Stimulated activated naive CD8-positive, alpha-beta T cell treated with anti-CD3 and anti-CD28 coated beads, Interleukin-15, amount 100 ng/mL, for 72 hours (primary cell): ENCODE measurements at regions not wholly inside any gene's neighbourhood (a gene's known extent, or its start where the extent isn't known, plus 50 kb on each side); places are given as distances from the start of the nearest gene placed in this dataset.

Experiments used
- ATAC-seq: fragments of 150-1000 bp; cut with Tn5 transposase; 2 replicates; pipeline ENCODE4 v1.10.0; 2021; ENCODE audit warnings: mild to moderate bottlenecking, moderate library complexity
- DNase-seq, 2 donors: peaks; one replicate each; pipeline ENCODE4 v3.0.0; 2021 to 2022
- H3K27ac Mint-ChIP-seq, 2 donors: one replicate each; pipeline ENCODE4 v1.8.0; 2022; ENCODE audit warnings: mild to moderate bottlenecking in 2 of 2, mixed read lengths in 2 of 2, moderate library complexity in 2 of 2
- H3K27me3 Mint-ChIP-seq: one replicate; pipeline ENCODE4 v1.8.0; 2022; ENCODE audit warnings: mixed read lengths
- H3K4me1 Mint-ChIP-seq: one replicate; pipeline ENCODE4 v1.8.0; 2022; ENCODE audit warnings: mild to moderate bottlenecking, mixed read lengths
- H3K4me3 Mint-ChIP-seq, 2 donors: one replicate each; pipeline ENCODE4 v1.8.0; 2022; ENCODE audit warnings: mild to moderate bottlenecking in 2 of 2, mixed read lengths in 2 of 2, moderate library complexity in 1 of 2
- H3K9me3 Mint-ChIP-seq, 2 donors: one replicate each; pipeline ENCODE4 v1.8.0; 2022; ENCODE audit warnings: mixed read lengths in 2 of 2

DNA sequence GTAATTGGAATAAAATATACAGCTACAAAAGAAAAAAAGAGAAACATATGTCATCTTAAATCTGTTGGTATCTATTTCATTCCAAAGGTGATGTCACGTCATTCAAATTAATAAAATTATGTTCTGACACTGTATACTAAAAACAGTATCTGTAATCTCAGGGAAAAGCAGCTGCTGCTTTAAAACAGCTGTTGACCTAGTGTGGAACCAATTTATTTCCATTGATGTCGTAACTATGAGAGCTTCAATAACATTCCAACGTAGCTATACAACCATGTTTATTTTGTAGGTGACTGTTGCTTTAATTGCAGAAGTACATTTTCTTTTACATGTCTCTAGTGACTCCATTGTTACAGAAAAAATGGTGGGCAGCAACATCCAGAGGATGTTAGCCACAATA lies 571.7 kb downstream of the RPS29 start:
- Mint-ChIP-seq H3K27me3 (no peaks in the 10 kb centered on the region), H3K9me3 (no peaks in the 10 kb centered on the region), H3K27ac (no peak overlapping the region), H3K4me3 (no peak overlapping the region), H3K4me1 (no peaks in the 10 kb centered on the region)
- DNase-seq (no peak), ATAC-seq (no peak)

DNA sequence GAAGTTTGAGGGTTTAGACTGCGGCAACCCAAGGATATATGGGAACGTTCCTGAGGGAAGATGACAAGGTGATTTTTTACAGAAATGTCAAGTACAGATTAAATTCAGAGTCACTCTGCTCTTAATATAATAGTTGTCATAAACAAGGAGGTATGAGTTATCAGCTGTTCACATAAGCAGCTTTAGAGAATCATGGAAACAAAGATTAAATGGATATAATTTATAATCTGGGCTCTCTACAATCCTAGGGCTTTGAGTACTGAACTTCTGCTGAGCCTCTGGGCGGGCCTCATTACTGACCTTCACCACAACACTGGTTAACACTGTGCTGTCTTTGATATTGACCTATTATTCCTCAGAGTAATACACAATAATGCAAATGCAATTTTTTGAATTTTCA lies 577.8 kb downstream of the RPS29 start:
- no peaks in the 10 kb centered on the region for H3K27me3 Mint-ChIP-seq
- DNase-seq (no peak), ATAC-seq (no peak)
- H3K27ac Mint-ChIP-seq: no peak overlapping the region
- H3K9me3 Mint-ChIP-seq: no peaks in the 10 kb centered on the region
- no peaks in the 10 kb centered on the region for H3K4me1 Mint-ChIP-seq
- H3K4me3 Mint-ChIP-seq: no peak overlapping the region

- Mint-ChIP-seq H3K9me3 (no peaks in the 10 kb centered on the region), H3K4me3 (no peak overlapping the region), H3K27me3 (no peaks in the 10 kb centered on the region), H3K4me1 (no peaks in the 10 kb centered on the region), H3K27ac (no peak overlapping the region)
- DNase-seq (no peak), ATAC-seq (no peak)
Observed at GRCh38 chr14:48991141-48991540, 595.0 kb downstream of the RPS29 start.

DNA sequence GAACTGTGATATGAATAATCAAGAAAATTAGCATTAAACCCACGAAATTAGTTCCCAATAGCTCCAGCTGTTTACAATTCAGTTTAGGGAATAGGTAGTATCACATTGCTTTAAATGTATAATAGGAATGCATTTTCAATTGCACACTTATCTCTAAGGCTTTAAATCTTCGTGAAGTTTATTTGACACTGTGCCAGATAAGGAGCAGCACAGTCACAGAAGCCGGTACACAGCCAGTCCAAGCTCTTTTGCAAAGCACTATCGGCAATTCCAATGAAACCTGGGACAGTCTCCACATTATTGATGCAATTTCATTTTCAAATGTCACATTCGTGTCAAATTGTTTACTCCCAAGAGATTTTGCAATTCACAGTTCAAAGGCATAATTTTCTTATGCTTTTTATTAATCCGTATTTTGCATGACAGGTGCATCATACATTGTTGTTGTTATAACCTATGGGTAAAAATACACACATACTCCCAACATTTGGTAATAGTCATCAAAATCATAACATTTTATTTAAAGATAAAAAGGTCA lies 602.8 kb downstream of the RPS29 start:
- no peaks in the 10 kb centered on the region for H3K9me3 Mint-ChIP-seq
- no peak overlapping the region for H3K27ac Mint-ChIP-seq
- no peak for ATAC-seq
- H3K4me1 Mint-ChIP-seq: no peaks in the 10 kb centered on the region
- H3K4me3 Mint-ChIP-seq: no peak overlapping the region
- DNase-seq: no peak
- H3K27me3 Mint-ChIP-seq: no peaks in the 10 kb centered on the region

GRCh38 chr14:48974994-48975393 lies 611.2 kb downstream of the RPS29 start:
- DNase-seq (no peak), ATAC-seq (no peak)
- Mint-ChIP-seq H3K4me3 (no peak overlapping the region), H3K27ac (no peak overlapping the region), H3K27me3 (no peaks in the 10 kb centered on the region), H3K4me1 (no peaks in the 10 kb centered on the region), H3K9me3 (peaks cover 6 to 9% of the 10 kb centered on the region in 2 donors)

DNA sequence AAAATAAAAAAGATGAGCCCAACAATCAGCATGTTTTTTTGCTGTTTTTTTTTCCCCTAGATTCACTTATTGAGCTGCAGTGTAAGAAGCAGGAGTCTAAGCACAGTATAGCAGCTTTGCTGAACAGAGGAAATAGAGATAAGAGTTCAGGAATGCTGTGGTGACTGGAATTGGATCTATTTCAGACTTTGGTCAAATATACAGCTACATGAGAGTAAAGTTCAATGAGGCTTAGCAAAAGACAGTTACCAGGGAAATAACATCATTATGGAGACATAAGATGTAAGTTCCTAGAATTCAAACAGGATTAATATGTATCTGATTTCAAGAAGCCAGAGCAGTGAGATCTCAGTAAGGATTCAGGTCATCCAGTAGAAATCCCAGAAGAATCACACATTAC lies 613.0 kb downstream of the RPS29 start:
- no peak for DNase-seq
- Mint-ChIP-seq H3K27ac (no peak overlapping the region), H3K4me1 (no peaks in the 10 kb centered on the region), H3K27me3 (no peaks in the 10 kb centered on the region), H3K9me3 (peaks cover 6 to 9% of the 10 kb centered on the region in 2 donors), H3K4me3 (no peak overlapping the region)
- ATAC-seq: no peak

DNA sequence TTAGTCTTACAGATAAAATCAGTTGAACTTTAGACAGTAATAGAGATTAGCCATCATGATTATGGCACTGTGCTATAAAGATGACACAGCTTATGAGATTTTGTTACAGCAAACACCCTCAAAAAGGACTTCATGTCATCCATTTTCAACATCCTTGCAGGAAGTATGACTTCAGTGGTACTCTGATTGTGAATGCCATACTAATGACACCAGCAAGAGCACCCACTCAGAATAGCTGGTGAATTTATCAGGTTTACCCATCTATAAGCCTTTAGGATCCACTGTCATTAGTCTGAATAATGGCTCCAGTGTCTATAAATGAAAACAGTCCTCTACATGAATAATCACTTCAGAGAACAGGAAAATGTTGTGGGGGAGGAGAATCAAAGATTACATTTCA lies 615.2 kb downstream of the RPS29 start:
- Mint-ChIP-seq H3K4me3 (no peak overlapping the region), H3K27me3 (no peaks in the 10 kb centered on the region), H3K4me1 (no peaks in the 10 kb centered on the region), H3K27ac (no peak overlapping the region), H3K9me3 (peaks cover 6 to 9% of the 10 kb centered on the region in 2 donors)
- ATAC-seq (no peak), DNase-seq (no peak)

DNA sequence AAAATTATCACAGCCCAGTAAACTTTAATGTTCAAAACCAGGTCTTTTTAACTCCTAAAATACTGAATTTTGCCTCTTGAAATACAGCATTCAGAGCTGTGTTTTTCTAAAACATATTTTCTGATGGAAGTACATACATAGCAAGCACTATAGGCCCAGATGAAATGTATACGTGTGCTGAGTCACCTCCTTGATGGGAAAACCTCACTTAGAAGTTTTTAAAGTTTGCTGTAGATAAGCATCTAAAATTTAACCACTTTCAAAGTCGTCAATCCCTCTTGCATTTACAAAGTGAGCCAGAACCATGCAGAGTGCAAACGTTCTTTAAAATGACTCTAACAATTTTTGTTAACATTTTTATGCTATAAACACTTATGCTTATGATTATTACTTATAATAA lies 618.8 kb downstream of the RPS29 start:
- Mint-ChIP-seq H3K27me3 (no peaks in the 10 kb centered on the region), H3K4me1 (no peaks in the 10 kb centered on the region)
- no peak for DNase-seq

DNA sequence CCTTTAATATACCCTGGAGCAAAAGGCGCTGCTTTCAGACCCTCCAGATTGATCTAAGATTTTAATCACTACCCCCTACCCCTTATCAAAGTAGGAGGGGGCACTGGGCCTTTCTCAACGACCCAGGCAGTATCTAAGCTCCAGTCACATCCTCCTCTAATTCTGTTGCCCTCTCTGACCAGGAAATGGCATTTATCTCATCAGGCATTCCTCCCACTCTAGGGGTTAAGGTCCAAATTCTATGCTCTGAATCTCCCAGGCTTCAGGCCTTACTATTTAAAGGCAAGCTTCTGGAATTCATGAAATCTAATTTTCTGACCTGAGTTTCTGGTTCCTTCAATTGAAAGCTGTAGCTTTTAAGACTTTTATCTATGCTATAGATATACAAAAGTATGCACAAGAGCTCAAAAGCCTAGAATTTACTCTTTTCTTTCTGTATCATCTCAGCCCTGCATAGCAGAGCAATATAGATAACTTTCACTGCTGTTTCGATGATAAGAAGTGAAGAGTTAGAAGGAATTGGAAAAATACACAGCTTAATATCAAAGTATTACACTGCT lies 622.9 kb downstream of the RPS29 start:
- Mint-ChIP-seq H3K4me1 (no peaks in the 10 kb centered on the region), H3K27me3 (no peaks in the 10 kb centered on the region)
- DNase-seq: no peak

More for the DNA sequence above, 618.8 kb downstream of the RPS29 start:
- Mint-ChIP-seq H3K9me3 (no peaks in the 10 kb centered on the region), H3K4me3 (no peak overlapping the region), H3K27ac (no peak overlapping the region)
- ATAC-seq: no peak

GRCh38 chr14:48957486-48957885 lies 628.7 kb downstream of the RPS29 start:
- no peak for ATAC-seq
- no peak overlapping the region for H3K27ac Mint-ChIP-seq
- no peaks in the 10 kb centered on the region for H3K4me1 Mint-ChIP-seq
- H3K4me3 Mint-ChIP-seq: no peak overlapping the region
- peaks cover 7 to 9% of the 10 kb centered on the region in 2 donors for H3K9me3 Mint-ChIP-seq
- no peaks in the 10 kb centered on the region for H3K27me3 Mint-ChIP-seq
- DNase-seq: no peak

More for the DNA sequence above, 622.9 kb downstream of the RPS29 start:
- peaks cover 0 to 9% of the 10 kb centered on the region in 2 donors for H3K9me3 Mint-ChIP-seq
- ATAC-seq: no peak
- H3K4me3 Mint-ChIP-seq: no peak overlapping the region
- no peak overlapping the region for H3K27ac Mint-ChIP-seq

- Mint-ChIP-seq H3K4me1 (no peaks in the 10 kb centered on the region), H3K9me3 (peaks cover 7 to 9% of the 10 kb centered on the region in 2 donors), H3K4me3 (no peak overlapping the region), H3K27me3 (no peaks in the 10 kb centered on the region), H3K27ac (no peak overlapping the region)
- DNase-seq: no peak
- no peak for ATAC-seq
Observed at GRCh38 chr14:48955857-48956256, 630.3 kb downstream of the RPS29 start.

- Mint-ChIP-seq H3K4me3 (no peak overlapping the region), H3K27ac (no peak overlapping the region), H3K4me1 (no peaks in the 10 kb centered on the region), H3K27me3 (no peaks in the 10 kb centered on the region), H3K9me3 (peaks cover 7 to 9% of the 10 kb centered on the region in 2 donors)
- no peak for DNase-seq
- no peak for ATAC-seq
Observed at GRCh38 chr14:48954446-48954845, 631.7 kb downstream of the RPS29 start.

GRCh38 chr14:48944809-48945208 lies 641.4 kb downstream of the RPS29 start:
- DNase-seq (no peak), ATAC-seq (no peak)
- no peaks in the 10 kb centered on the region for H3K4me1 Mint-ChIP-seq
- no peaks in the 10 kb centered on the region for H3K27me3 Mint-ChIP-seq
- H3K9me3 Mint-ChIP-seq: no peaks in the 10 kb centered on the region
- H3K27ac Mint-ChIP-seq: no peak overlapping the region
- no peak overlapping the region for H3K4me3 Mint-ChIP-seq

GRCh38 chr14:48943913-48944312 lies 642.3 kb downstream of the RPS29 start:
- Mint-ChIP-seq H3K4me1 (no peaks in the 10 kb centered on the region), H3K9me3 (peaks cover 0 to 8% of the 10 kb centered on the region in 2 donors), H3K4me3 (no peak overlapping the region), H3K27ac (no peak overlapping the region), H3K27me3 (no peaks in the 10 kb centered on the region)
- no peak for DNase-seq
- ATAC-seq: no peak

- Mint-ChIP-seq H3K4me3 (no peak overlapping the region), H3K27me3 (no peaks in the 10 kb centered on the region), H3K27ac (no peak overlapping the region), H3K9me3 (peaks cover 0 to 8% of the 10 kb centered on the region in 2 donors), H3K4me1 (no peaks in the 10 kb centered on the region)
- no peak for DNase-seq
- no peak for ATAC-seq
Observed at GRCh38 chr14:48937541-48938195, 648.5 kb downstream of the RPS29 start.

- Mint-ChIP-seq H3K27me3 (no peaks in the 10 kb centered on the region), H3K9me3 (peaks cover 0 to 8% of the 10 kb centered on the region in 2 donors), H3K4me1 (no peaks in the 10 kb centered on the region), H3K4me3 (no peak overlapping the region), H3K27ac (no peak overlapping the region)
- no peak for ATAC-seq
- no peak for DNase-seq
Observed at GRCh38 chr14:48936849-48937248, 649.3 kb downstream of the RPS29 start.

GRCh38 chr14:48936362-48936761 lies 649.8 kb downstream of the RPS29 start:
- no peak for DNase-seq
- Mint-ChIP-seq H3K27ac (no peak overlapping the region), H3K4me1 (no peaks in the 10 kb centered on the region), H3K9me3 (peaks cover 0 to 8% of the 10 kb centered on the region in 2 donors), H3K27me3 (no peaks in the 10 kb centered on the region), H3K4me3 (no peak overlapping the region)
- no peak for ATAC-seq
